ENCODE measurements at regions not wholly inside any gene's neighbourhood (a gene's known extent, or its start where the extent isn't known, plus 50 kb on each side); places are given as distances from the start of the nearest gene placed in this dataset.

- peaks cover 7% of the 10 kb centered on the region for H4K20me1 ChIP-seq (ENCODE audit: insufficient read depth, low read length, poor library complexity, severe bottlenecking)
- H2AFZ ChIP-seq (ENCODE audit: low read length) = no peak overlapping the region
- no peaks in the 10 kb centered on the region for H3F3A ChIP-seq (ENCODE audit: low read depth)
- TF ChIP-seq CTCF (conservative IDR thresholded peaks at IDR 0.05; ENCODE audit: low read length) (no peak), EZH2phosphoT487 (IDR thresholded peaks at IDR 0.05; ENCODE audit: borderline replicate concordance) (no peak)
- H3K9ac ChIP-seq (ENCODE audit: low read depth, low read length, poor library complexity, severe bottlenecking) = no peak overlapping the region
- peaks cover 24% of the 10 kb centered on the region; the same call in 1 of the 2 replicates for H3K36me3 ChIP-seq (ENCODE audit: insufficient read depth, low read length)
- peaks cover 55% of the 10 kb centered on the region for H3K4me1 ChIP-seq (ENCODE audit: insufficient read depth, low read length, poor library complexity, severe bottlenecking)
- peaks cover 45% of the 10 kb centered on the region for H3K79me2 ChIP-seq (ENCODE audit: insufficient read depth, low read length)
- no peaks in the 10 kb centered on the region for H3K27me3 ChIP-seq (ENCODE audit: insufficient read depth, low read length, poor library complexity, severe bottlenecking)
- H3K9me2 ChIP-seq (replicated peaks; ENCODE audit: low read depth, low read length) = no peaks in the 10 kb centered on the region
- H3K9me3 ChIP-seq (ENCODE audit: insufficient read depth, low read depth, low read length) = no peaks in the 10 kb centered on the region
- peak overlapping the region; percentile 7 for H3K4me2 ChIP-seq (ENCODE audit: low read depth, low read length, poor library complexity, severe bottlenecking)
- no peak overlapping the region for H3K4me3 ChIP-seq (ENCODE audit: low read length, poor library complexity, severe bottlenecking)
These were observed 116.4 kb downstream of the NCOR2 start for GRCh38 chr12:124451016-124451415.

- no peaks in the 10 kb centered on the region for H3F3A ChIP-seq (ENCODE audit: low read depth)
- no peak overlapping the region for H2AFZ ChIP-seq (ENCODE audit: low read length)
- no peak overlapping the region for H3K4me2 ChIP-seq (ENCODE audit: low read depth, low read length, poor library complexity, severe bottlenecking)
- peaks cover 31% of the 10 kb centered on the region; the same call in 1 of the 2 replicates for H3K36me3 ChIP-seq (ENCODE audit: insufficient read depth, low read length)
- peaks cover 7% of the 10 kb centered on the region for H4K20me1 ChIP-seq (ENCODE audit: insufficient read depth, low read length, poor library complexity, severe bottlenecking)
- TF ChIP-seq CTCF (conservative IDR thresholded peaks at IDR 0.05; ENCODE audit: low read length) (no peak), EZH2phosphoT487 (IDR thresholded peaks at IDR 0.05; ENCODE audit: borderline replicate concordance) (no peak)
- no peak overlapping the region for H3K4me3 ChIP-seq (ENCODE audit: low read length, poor library complexity, severe bottlenecking)
- H3K27me3 ChIP-seq (ENCODE audit: insufficient read depth, low read length, poor library complexity, severe bottlenecking) = no peaks in the 10 kb centered on the region
- peaks cover 48% of the 10 kb centered on the region for H3K4me1 ChIP-seq (ENCODE audit: insufficient read depth, low read length, poor library complexity, severe bottlenecking)
- no peaks in the 10 kb centered on the region for H3K9me3 ChIP-seq (ENCODE audit: insufficient read depth, low read depth, low read length)
- H3K9ac ChIP-seq (ENCODE audit: low read depth, low read length, poor library complexity, severe bottlenecking) = no peak overlapping the region
- peaks cover 43% of the 10 kb centered on the region for H3K79me2 ChIP-seq (ENCODE audit: insufficient read depth, low read length)
- H3K9me2 ChIP-seq (replicated peaks; ENCODE audit: low read depth, low read length) = no peaks in the 10 kb centered on the region
These were observed 117.0 kb downstream of the NCOR2 start for GRCh38 chr12:124450376-124450750.

GRCh38 chr12:124449623-124450375 lies 117.6 kb downstream of the NCOR2 start:
- no peak overlapping the region for H3K4me3 ChIP-seq (ENCODE audit: low read length, poor library complexity, severe bottlenecking)
- TF ChIP-seq CTCF (conservative IDR thresholded peaks at IDR 0.05; ENCODE audit: low read length) (no peak), EZH2phosphoT487 (IDR thresholded peaks at IDR 0.05; ENCODE audit: borderline replicate concordance) (no peak)
- no peaks in the 10 kb centered on the region for H3K9me2 ChIP-seq (replicated peaks; ENCODE audit: low read depth, low read length)
- H4K20me1 ChIP-seq (ENCODE audit: insufficient read depth, low read length, poor library complexity, severe bottlenecking) = peaks cover 7% of the 10 kb centered on the region
- H3K4me1 ChIP-seq (ENCODE audit: insufficient read depth, low read length, poor library complexity, severe bottlenecking) = peaks cover 42% of the 10 kb centered on the region
- H3K4me2 ChIP-seq (ENCODE audit: low read depth, low read length, poor library complexity, severe bottlenecking) = no peak overlapping the region
- H2AFZ ChIP-seq (ENCODE audit: low read length) = no peak overlapping the region
- H3F3A ChIP-seq (ENCODE audit: low read depth) = no peaks in the 10 kb centered on the region
- peaks cover 35% of the 10 kb centered on the region; the same call in 1 of the 2 replicates for H3K36me3 ChIP-seq (ENCODE audit: insufficient read depth, low read length)
- no peak overlapping the region for H3K9ac ChIP-seq (ENCODE audit: low read depth, low read length, poor library complexity, severe bottlenecking)
- H3K9me3 ChIP-seq (ENCODE audit: insufficient read depth, low read depth, low read length) = no peaks in the 10 kb centered on the region
- peaks cover 43% of the 10 kb centered on the region for H3K79me2 ChIP-seq (ENCODE audit: insufficient read depth, low read length)
- no peaks in the 10 kb centered on the region for H3K27me3 ChIP-seq (ENCODE audit: insufficient read depth, low read length, poor library complexity, severe bottlenecking)

Measured in Loucy (cell line).